ENCODE measurements at regions not wholly inside any gene's neighbourhood (a gene's known extent, or its start where the extent isn't known, plus 50 kb on each side); places are given as distances from the start of the nearest gene placed in this dataset.

DNA sequence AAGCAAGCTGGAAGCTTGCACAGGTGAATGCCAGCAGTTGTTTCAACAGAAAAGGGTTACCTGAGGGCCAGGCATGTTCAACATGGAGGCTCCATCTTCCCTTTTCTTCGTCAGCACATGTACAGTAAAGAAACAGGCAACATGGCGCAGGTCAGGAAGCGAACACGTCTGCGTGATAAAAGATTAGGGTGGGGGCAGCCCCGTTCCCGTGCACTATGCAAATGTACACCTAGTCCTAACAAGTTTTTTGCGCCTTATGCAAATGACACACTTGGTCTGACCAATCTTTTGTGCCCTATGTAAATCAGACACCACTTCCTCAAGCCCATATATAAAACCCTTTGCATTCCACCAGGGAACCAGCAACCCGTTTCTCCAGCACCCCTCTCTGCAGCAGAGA is 452.1 kb upstream of the PTPRD start:
- Histone ChIP-seq H2AFZ (ENCODE audit: low read depth, low read length) (no peak overlapping the region), H3K9me1 (replicated peaks; ENCODE audit: control insufficient read depth, extremely low read depth, insufficient read depth, low read length) (no peaks in the 10 kb centered on the region), H3K27me3 (ENCODE audit: control insufficient read depth in 2 of 2, insufficient read depth in 2 of 2, low read length in 2 of 2) (no peaks in the 10 kb centered on the region), H4K20me1 (replicated peaks; ENCODE audit: control insufficient read depth, extremely low read depth, insufficient read depth, low read length) (no peaks in the 10 kb centered on the region), H3K79me2 (ENCODE audit: control insufficient read depth, insufficient read depth, low read length) (no peaks in the 10 kb centered on the region), H3K36me3 (ENCODE audit: control insufficient read depth in 2 of 2, extremely low read depth in 1 of 2, insufficient read depth in 2 of 2, low read length in 2 of 2) (no peaks in the 10 kb centered on the region), H3K9me3 (replicated peaks; ENCODE audit: control insufficient read depth, insufficient read depth, low read length) (no peaks in the 10 kb centered on the region), H3K4me2 (ENCODE audit: insufficient read depth, low read length) (no peak overlapping the region), H3K9ac (replicated peaks; ENCODE audit: extremely low read depth, insufficient read depth, low read length) (no peak overlapping the region), H3K4me1 (ENCODE audit: control insufficient read depth, extremely low read depth, insufficient read depth, low read length) (no peaks in the 10 kb centered on the region), H3K4me3 (replicated peaks in 1 of 3; ENCODE audit: insufficient read depth in 1 of 3, low read depth in 1 of 3, low read length in 3 of 3) (no peak overlapping the region), H3K27ac (ENCODE audit: insufficient read depth, low read depth, low read length) (no peak overlapping the region)
- BruUV-seq (replicated peaks): no TSS peak
- intact Hi-C loops (cut with micrococcal nuclease): no loop called here
- ChIA-PET POLR2A (no interaction called here), CTCF (no interaction called here)
- no peak for DNase-seq (ENCODE audit: low read depth, low spot score)
- FAIRE-seq: no peak
- dilution Hi-C loops (cut with MboI; ENCODE audit: extremely low pct_ligation_motif_present, low sequenced_read_pairs): no loop called here
- TF ChIP-seq, protein P1, sequence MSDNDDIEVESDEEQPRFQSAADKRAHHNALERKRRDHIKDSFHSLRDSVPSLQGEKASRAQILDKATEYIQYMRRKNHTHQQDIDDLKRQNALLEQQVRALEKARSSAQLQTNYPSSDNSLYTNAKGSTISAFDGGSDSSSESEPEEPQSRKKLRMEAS (IDR thresholded peaks at IDR 0.05; ENCODE audit: insufficient read depth, insufficient read length): no peak
- TF ChIP-seq MYC (IDR thresholded peaks at IDR 0.05; ENCODE audit: low read depth, low read length): no peak
- no peak for TF ChIP-seq POLR2A (IDR thresholded peaks at IDR 0.05; ENCODE audit: low read depth, low read length)
- no peak for TF ChIP-seq POLR2AphosphoS5 (IDR thresholded peaks at IDR 0.05; ENCODE audit: insufficient read depth, low read depth, low read length)
- TF ChIP-seq EZH2 (IDR thresholded peaks at IDR 0.05; ENCODE audit: borderline replicate concordance, low read depth, low read length, severe bottlenecking): no peak

DNA sequence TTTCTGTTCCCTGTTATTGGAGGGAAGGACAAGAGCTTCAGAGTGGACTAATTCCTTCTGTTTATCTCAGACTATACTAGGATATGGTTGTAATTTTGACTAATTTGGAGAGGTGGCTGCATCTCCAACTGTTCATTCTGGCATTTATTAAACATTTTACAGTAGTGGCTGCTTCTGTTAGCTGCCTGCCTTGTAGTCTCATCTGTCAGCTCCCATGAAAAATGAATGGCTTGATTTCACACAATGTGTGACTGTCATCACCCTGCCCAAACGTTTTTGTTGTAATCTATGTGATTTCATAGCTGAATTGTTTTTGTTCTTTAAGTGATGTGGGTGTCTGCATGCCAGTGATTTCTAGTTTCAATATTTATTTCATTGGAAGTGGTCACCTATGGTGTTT is 459.4 kb upstream of the PTPRD start:
- H3K4me2 ChIP-seq (ENCODE audit: insufficient read depth, low read length): no peak overlapping the region
- H3K9me1 ChIP-seq (replicated peaks; ENCODE audit: control insufficient read depth, extremely low read depth, insufficient read depth, low read length): no peaks in the 10 kb centered on the region
- H3K4me1 ChIP-seq (ENCODE audit: control insufficient read depth, extremely low read depth, insufficient read depth, low read length): no peaks in the 10 kb centered on the region
- POLR2A ChIA-PET: no interaction called here
- no peaks in the 10 kb centered on the region for H3K9me3 ChIP-seq (replicated peaks; ENCODE audit: control insufficient read depth, insufficient read depth, low read length)
- H2AFZ ChIP-seq (ENCODE audit: low read depth, low read length): no peak overlapping the region
- no peaks in the 10 kb centered on the region for H3K36me3 ChIP-seq (ENCODE audit: control insufficient read depth in 2 of 2, extremely low read depth in 1 of 2, insufficient read depth in 2 of 2, low read length in 2 of 2)
- no peaks in the 10 kb centered on the region for H3K27me3 ChIP-seq (ENCODE audit: control insufficient read depth in 2 of 2, insufficient read depth in 2 of 2, low read length in 2 of 2)
- TF ChIP-seq, protein P1 (IDR thresholded peaks at IDR 0.05; ENCODE audit: insufficient read depth, insufficient read length): no peak
- no peak for TF ChIP-seq MYC (IDR thresholded peaks at IDR 0.05; ENCODE audit: low read depth, low read length)
- TF ChIP-seq, protein P2, sequence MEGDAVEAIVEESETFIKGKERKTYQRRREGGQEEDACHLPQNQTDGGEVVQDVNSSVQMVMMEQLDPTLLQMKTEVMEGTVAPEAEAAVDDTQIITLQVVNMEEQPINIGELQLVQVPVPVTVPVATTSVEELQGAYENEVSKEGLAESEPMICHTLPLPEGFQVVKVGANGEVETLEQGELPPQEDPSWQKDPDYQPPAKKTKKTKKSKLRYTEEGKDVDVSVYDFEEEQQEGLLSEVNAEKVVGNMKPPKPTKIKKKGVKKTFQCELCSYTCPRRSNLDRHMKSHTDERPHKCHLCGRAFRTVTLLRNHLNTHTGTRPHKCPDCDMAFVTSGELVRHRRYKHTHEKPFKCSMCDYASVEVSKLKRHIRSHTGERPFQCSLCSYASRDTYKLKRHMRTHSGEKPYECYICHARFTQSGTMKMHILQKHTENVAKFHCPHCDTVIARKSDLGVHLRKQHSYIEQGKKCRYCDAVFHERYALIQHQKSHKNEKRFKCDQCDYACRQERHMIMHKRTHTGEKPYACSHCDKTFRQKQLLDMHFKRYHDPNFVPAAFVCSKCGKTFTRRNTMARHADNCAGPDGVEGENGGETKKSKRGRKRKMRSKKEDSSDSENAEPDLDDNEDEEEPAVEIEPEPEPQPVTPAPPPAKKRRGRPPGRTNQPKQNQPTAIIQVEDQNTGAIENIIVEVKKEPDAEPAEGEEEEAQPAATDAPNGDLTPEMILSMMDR (IDR thresholded peaks at IDR 0.05; ENCODE audit: extremely low read depth in 1 of 2, insufficient read depth in 1 of 2, low read depth in 1 of 2, low read length in 2 of 2): no peak
- TF ChIP-seq JUN (IDR thresholded peaks at IDR 0.05; ENCODE audit: borderline replicate concordance, insufficient read depth, insufficient read length, low read depth): no peak
- no peak for TF ChIP-seq POLR2AphosphoS5 (IDR thresholded peaks at IDR 0.05; ENCODE audit: insufficient read depth, low read depth, low read length)
- TF ChIP-seq EZH2 (IDR thresholded peaks at IDR 0.05; ENCODE audit: borderline replicate concordance, low read depth, low read length, severe bottlenecking): no peak
- TF ChIP-seq FOS (IDR thresholded peaks at IDR 0.05; ENCODE audit: borderline replicate concordance, insufficient read depth, low read length): no peak
- no peak for TF ChIP-seq GATA2 (IDR thresholded peaks at IDR 0.05; ENCODE audit: insufficient read depth, insufficient read length, low read depth, low read length)
- TF ChIP-seq POLR2A (IDR thresholded peaks at IDR 0.05; ENCODE audit: low read depth, low read length): no peak
- H3K27ac ChIP-seq (ENCODE audit: insufficient read depth, low read depth, low read length): no peak overlapping the region
- no peaks in the 10 kb centered on the region for H3K79me2 ChIP-seq (ENCODE audit: control insufficient read depth, insufficient read depth, low read length)
- CTCF ChIA-PET: no interaction called here
- BruUV-seq (replicated peaks): no TSS peak
- no peak overlapping the region for H3K4me3 ChIP-seq (replicated peaks in 1 of 3; ENCODE audit: insufficient read depth in 1 of 3, low read depth in 1 of 3, low read length in 3 of 3)
- no peaks in the 10 kb centered on the region for H4K20me1 ChIP-seq (replicated peaks; ENCODE audit: control insufficient read depth, extremely low read depth, insufficient read depth, low read length)
- dilution Hi-C loops (cut with MboI; ENCODE audit: extremely low pct_ligation_motif_present, low sequenced_read_pairs) (no loop called here), intact Hi-C loops (cut with micrococcal nuclease) (no loop called here)
- DNase-seq (ENCODE audit: low read depth, low spot score) (no peak), FAIRE-seq (no peak)
- H3K9ac ChIP-seq (replicated peaks; ENCODE audit: extremely low read depth, insufficient read depth, low read length): no peak overlapping the region
